ENCODE measurements at regions not wholly inside any gene's neighbourhood (a gene's known extent, or its start where the extent isn't known, plus 50 kb on each side); places are given as distances from the start of the nearest gene placed in this dataset.
A peak's percentile ranks its signal among the peaks of the same experiment; 100 is the strongest.
"Not testable (repeated sequence)": the region's sequence is repeated elsewhere in the genome, so short reads cannot be mapped to it uniquely, and the experiment has no call there.

DNA sequence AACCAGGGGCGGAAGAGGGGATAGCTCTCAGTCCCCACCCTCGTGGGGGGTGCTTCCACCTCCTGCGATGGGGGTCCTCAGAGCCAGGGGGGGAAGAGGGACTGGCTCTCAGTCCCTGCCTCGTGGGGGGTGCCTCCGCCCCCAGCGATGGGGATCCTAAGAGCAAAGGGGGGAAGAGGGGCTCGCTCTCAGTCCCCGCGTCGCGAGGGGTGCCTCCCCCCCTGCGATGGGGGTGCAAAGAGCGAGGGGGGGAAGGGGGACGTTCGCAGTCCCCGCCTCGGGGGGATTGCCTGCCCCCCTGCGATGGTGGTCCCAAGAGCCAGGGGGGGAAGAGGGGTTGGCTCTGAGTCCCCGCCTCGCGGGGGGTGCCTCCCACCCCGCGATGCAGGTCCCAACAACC lies 159.9 kb downstream of the ATP6V0E2 start:
- intact Hi-C loops (cut with DNase I); H3K36me3 ChIP-seq; H3K9me3 ChIP-seq; H3K4me3 ChIP-seq; ATAC-seq; DNase-seq; H3K27me3 ChIP-seq; H3K27ac ChIP-seq; H3K4me1 ChIP-seq: not testable (repeated sequence)

DNA sequence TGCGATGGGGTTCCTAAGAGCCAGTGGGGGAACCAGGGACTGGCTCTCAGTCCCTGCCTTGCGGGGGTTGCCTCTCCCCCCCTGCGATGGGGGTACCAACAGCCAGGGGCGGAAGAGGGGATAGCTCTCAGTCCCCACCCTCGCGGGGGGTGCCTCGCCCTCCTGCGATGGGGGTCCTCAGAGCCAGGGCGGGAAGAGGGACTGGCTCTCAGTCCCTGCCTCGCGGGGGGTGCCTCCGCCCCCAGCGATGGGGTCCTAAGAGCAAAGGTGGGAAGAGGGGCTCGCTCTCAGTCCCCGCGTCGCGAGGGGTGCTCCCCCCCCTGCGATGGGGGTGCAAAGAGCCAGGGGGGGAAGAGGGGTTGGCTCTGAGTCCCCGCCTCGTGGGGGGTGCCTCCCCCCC lies 162.0 kb downstream of the ATP6V0E2 start:
- H3K4me3 ChIP-seq; ATAC-seq; DNase-seq; H3K9me3 ChIP-seq; H3K27ac ChIP-seq; H3K27me3 ChIP-seq; H3K36me3 ChIP-seq; H3K4me1 ChIP-seq; intact Hi-C loops (cut with DNase I): not testable (repeated sequence)

DNA sequence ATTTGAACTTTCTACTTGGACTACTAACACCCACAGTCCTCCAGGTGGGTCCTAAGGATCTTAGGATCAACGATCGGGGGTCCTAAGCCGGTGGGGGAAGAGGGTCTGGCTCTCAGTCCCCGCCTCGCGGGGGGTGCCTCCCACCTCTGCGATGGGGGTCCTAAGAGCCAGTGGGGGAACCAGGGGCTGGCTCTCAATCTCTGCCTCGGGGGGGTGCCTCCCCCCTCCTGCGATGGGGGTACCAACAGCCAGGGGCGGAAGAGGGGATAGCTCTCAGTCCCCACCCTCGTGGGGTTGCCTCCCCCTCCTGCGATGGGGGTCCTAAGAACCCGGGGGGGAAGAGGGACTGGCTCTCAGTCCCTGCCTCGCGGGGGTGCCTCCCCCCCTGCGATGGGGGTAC lies 165.3 kb downstream of the ATP6V0E2 start:
- H3K36me3 ChIP-seq; H3K4me1 ChIP-seq; H3K27ac ChIP-seq; H3K4me3 ChIP-seq; intact Hi-C loops (cut with DNase I); H3K9me3 ChIP-seq; ATAC-seq; DNase-seq; H3K27me3 ChIP-seq: not testable (repeated sequence)

DNA sequence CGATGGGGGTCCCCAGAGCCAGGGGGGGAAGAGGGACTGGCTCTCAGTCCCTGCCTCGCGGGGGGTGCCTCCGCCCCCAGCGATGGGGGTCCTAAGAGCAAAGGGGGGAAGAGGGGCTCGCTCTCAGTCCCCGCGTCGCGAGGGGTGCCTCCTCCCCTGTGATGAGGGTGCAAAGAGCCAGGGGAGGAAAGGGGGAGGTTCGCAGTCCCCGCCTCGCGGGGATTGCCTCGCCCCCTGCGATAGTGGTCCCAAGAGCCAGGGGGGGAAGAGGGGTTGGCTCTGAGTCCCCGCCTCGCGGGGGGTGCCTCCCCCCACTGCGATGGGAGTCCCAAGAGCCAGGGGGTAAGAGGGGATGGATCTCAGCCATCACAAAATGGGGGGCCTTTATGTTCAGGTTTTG lies 168.5 kb downstream of the ATP6V0E2 start:
- DNase-seq; H3K4me1 ChIP-seq; H3K4me3 ChIP-seq; ATAC-seq; H3K36me3 ChIP-seq; H3K27ac ChIP-seq; intact Hi-C loops (cut with DNase I); H3K9me3 ChIP-seq: not testable (repeated sequence)
- peaks cover 0 to 13% of the 10 kb centered on the region in 2 donors for H3K27me3 ChIP-seq

DNA sequence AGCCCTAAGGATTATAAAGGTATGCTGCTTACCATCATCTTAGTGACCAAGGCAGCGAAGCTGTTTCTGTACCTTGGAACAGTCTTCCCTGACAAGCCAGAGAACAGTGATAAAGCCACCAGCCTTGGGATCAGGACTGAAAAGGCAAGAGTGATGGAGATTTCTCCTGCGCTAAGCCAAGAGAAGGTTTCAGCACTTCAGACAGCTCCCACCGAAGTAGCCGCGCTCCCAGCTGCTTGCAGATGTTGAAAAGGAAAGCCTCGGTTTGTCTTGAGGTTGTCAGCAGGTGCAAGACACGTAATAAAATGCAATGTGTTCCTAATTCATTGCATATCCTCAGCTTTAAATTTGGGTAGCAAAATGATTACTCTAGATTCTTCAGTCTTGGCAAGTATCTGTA lies 171.0 kb downstream of the ATP6V0E2 start:
- H3K27ac ChIP-seq; intact Hi-C loops (cut with DNase I); H3K4me3 ChIP-seq: not testable (repeated sequence)

DNA sequence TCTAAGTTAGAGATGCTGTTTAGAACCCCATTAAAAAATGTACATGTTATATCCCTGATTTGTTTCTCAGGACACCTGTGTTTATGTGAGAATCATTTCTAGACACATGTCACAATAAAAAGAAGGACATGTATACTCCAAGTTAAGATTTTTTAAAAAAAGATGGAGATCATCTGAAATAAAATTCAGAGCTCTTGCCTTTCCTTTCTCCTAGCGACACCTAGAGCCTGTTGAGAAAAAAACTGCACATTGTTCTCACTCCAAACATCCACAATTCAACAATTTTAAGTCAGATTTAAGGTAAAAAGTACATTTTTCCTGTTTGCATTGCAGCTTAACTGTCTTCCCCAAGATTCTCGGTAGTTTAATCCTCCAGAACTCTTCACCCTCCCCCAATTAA lies 171.8 kb downstream of the ATP6V0E2 start:
- H3K27ac ChIP-seq; H3K4me3 ChIP-seq; ATAC-seq; H3K36me3 ChIP-seq; intact Hi-C loops (cut with DNase I); H3K9me3 ChIP-seq; DNase-seq: not testable (repeated sequence)
- Histone ChIP-seq H3K27me3 (peaks cover 0 to 43% of the 10 kb centered on the region in 2 donors), H3K4me1 (peaks cover 0 to 12% of the 10 kb centered on the region in 2 donors)

More for the DNA sequence above, 171.0 kb downstream of the ATP6V0E2 start:
- not testable (repeated sequence) for H3K36me3 ChIP-seq, ATAC-seq, H3K9me3 ChIP-seq
- peaks cover 0 to 37% of the 10 kb centered on the region in 2 donors for H3K27me3 ChIP-seq
- H3K4me1 ChIP-seq, result peaks cover 0 to 12% of the 10 kb centered on the region in 2 donors
- peak in 2 of 4 donors; percentile 24 to 57 for DNase-seq

DNA sequence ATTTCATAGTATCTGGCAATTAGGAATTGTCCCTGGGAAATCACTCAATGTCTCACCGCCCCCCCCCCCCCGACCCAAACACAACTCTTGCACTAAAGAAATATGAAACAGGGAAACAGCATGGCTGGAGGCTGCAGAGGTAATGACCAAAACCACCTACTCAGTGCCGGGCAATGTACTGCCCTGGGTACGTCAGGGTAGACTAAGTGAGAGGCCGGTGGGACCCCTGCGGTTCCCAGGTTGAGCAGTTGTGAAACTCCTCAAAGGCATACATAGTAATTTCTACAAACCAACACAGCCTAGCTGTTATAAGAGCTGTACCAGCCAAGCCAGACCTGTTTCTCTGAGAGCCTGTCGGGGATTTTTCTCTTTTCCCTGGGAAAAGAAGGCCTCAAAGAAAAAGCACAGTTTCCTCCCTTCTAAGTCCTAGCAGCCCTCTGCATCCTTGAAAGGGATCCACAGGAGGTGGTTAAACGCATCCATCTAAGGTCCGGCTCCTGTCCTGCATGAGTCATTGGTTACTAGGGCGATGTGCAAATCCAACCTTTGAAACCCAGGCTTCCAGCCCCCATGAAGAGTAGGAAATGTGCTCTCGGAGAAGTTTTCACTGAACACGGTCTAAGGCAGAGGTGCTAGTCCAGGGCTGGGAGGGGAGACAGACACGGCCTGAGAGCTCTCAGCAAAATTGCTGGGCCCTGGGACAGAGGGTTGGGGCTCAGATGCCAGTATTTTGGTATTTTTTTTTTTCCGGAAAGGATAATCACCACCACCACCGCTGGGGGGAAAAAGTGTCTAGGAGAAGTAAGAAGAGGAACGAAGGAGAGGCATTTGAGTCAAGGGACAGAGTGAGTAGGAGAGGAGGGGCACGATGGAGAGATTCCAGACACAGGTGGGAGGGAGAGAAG lies 172.8 kb downstream of the ATP6V0E2 start:
- not testable (repeated sequence) for H3K9me3 ChIP-seq

DNA sequence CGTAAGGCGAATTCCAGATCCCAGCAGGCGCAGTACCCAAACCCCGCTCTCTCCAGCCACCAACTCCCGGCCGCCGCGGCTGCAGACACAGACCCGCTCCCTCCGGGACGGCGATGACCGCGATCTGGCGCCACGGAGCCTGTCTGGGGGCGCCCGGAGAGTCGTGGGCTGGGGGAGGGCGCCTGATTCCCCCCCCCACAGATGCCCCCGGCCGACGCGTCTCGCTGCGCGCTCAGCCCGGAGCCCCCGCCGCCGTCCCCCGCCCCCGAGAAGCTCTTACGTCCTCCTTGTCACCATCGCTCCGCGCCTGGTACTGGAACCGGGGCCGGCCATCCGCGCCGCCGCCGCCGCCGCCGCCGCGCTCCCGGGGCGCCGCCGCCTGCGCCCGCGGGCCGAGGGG lies 173.6 kb downstream of the ATP6V0E2 start:
- intact Hi-C loops (cut with DNase I); DNase-seq; ATAC-seq; H3K9me3 ChIP-seq; H3K27ac ChIP-seq; H3K36me3 ChIP-seq: not testable (repeated sequence)
- Histone ChIP-seq H3K4me1 (peaks cover 0 to 12% of the 10 kb centered on the region in 2 donors), H3K27me3 (peaks cover 0 to 44% of the 10 kb centered on the region in 2 donors), H3K4me3 (peak overlapping the region in 1 of 2 donors; percentile 34)

More for the DNA sequence above, 172.8 kb downstream of the ATP6V0E2 start:
- H3K36me3 ChIP-seq; H3K27ac ChIP-seq; DNase-seq; H3K4me3 ChIP-seq; intact Hi-C loops (cut with DNase I); ATAC-seq: not testable (repeated sequence)
- Histone ChIP-seq H3K4me1 (peaks cover 0 to 12% of the 10 kb centered on the region in 2 donors), H3K27me3 (peaks cover 0 to 44% of the 10 kb centered on the region in 2 donors)

DNA sequence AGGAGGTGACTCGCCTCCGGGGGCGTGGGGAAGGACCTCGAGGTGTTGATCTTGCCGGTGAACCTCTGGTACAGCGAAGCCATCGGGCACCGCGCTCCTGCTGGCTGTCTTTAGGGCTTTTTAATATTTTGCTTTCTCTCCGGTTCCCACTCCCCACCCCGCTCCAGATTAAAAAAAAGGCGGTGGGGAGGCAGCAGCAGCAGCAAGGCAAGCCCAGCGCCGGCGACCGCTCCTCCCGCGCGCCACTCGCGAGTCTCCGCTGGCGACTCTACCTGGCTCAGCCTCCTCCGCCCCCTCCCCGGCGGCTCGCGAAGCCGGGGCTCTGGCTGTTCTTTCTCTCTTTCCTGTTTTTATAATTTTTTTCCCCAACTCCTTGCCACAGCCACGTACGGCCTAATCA lies 174.0 kb downstream of the ATP6V0E2 start:
- H3K27ac ChIP-seq; H3K36me3 ChIP-seq; H3K9me3 ChIP-seq; intact Hi-C loops (cut with DNase I): not testable (repeated sequence)
- Histone ChIP-seq H3K4me3 (peak overlapping the region; percentile 25 to 34), H3K4me1 (peaks cover 0 to 12% of the 10 kb centered on the region in 2 donors), H3K27me3 (peaks cover 0 to 44% of the 10 kb centered on the region in 2 donors)
- DNase-seq (peak in 1 of 4 donors; percentile 2), ATAC-seq (peak; percentile 9)

DNA sequence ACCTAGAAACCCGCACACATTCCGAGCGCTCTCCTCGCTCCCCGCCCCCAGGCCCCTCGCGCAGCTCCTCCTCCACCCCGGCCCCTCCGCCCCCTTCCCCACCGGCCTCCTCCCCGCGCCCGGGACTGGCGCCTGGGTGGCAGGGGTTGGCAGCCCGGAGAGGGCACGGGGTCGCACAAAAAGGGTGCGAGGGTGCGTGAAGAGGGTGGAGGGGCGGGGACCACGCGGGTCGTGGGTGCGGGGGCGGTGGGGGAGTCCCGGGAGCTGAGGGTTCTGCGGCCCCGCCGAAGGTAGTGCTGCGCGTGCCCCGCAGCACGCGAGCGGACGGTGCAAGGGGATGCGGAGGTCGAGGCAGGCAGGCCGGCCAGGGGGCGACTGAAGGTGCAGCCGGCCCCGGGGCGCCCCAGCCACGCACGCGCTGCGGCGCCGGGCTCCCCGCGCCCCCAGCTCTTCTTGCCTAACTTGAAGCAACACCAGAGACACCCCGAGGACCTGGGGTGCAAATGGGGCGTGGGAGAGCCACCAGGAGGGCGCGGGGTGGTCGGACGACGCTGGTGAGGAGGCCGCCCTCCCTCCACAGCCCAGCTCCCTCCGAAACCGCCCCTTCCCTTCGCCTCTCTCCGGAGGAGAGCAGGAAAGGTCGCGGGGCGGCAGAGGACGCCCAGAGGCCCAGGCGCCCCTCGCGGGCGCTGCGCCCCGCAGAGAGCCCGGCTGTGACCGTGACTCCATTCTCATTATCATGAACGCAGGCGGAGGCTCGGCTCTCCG lies 174.7 kb downstream of the ATP6V0E2 start:
- Histone ChIP-seq H3K4me1 (peaks cover 0 to 12% of the 10 kb centered on the region in 2 donors), H3K27me3 (peaks cover 0 to 44% of the 10 kb centered on the region in 2 donors), H3K4me3 (peak overlapping the region; percentile 25 to 34)
- H3K9me3 ChIP-seq; H3K27ac ChIP-seq; H3K36me3 ChIP-seq; intact Hi-C loops (cut with DNase I): not testable (repeated sequence)
- DNase-seq (peak in 1 of 4 donors; percentile 3), ATAC-seq (peak; percentile 45)

DNA sequence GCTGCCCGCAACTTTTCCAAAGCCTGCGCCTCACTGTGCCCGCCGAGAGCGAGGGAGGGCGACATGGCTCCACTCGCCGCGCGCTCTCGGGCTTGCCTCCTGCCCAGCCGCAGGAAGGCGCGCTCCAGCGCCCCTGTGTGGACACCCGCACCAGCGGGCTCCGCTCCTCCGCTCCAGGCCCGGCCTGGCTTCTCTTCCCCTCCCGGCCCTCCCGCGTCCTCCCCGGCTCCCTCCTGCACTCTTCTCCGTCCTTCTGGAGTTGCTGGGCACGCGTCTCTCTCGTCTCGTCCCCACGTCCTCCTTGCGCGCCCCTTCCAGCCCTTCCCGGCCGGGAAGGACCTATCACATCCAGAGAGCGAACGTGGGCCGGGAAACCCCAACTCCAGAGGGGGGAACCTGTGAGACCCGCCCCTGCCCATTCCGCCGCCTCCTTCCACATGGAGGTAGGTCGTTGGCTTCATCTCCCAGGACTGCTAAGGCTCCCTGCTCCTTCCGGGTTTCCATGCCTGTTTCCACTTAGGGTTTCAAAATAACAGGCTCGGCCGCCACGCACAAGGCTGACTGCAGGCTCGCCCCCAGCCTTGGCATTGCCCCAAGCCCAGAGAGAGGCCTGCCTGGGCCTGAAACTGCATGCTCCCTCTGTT lies 175.4 kb downstream of the ATP6V0E2 start:
- intact Hi-C loops (cut with DNase I), result not testable (repeated sequence)
- peak overlapping the region in 1 of 2 donors; percentile 34 for H3K4me3 ChIP-seq

DNA sequence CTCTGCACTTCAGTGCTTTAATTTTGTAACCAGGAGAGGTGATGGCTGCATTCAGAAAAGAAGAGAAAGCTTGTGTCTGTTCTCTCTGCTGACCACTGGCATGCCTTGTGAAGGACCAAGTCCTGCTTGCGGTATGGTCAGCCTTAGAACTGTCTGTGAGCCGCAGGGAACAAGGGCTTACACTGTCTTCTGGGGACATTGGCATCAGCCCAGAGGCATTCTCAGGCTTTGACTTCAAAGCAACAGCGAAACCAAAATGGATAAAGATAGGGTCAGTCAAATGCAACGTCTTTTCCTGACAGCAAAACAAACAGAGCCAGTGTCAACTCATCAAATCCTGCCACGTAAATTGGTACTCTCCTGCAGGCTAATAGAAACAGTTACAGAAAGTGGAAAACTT lies 179.6 kb downstream of the ATP6V0E2 start:
- H3K9me3 ChIP-seq; ATAC-seq; H3K27ac ChIP-seq; intact Hi-C loops (cut with DNase I); H3K4me1 ChIP-seq; H3K4me3 ChIP-seq; DNase-seq; H3K36me3 ChIP-seq: not testable (repeated sequence)
- peaks cover 0 to 21% of the 10 kb centered on the region in 2 donors for H3K27me3 ChIP-seq

More for the DNA sequence above, 175.4 kb downstream of the ATP6V0E2 start:
- ATAC-seq (peak; percentile 96), DNase-seq (peak in 3 of 4 donors; percentile 9 to 80 (median 20))
- peaks cover 0 to 12% of the 10 kb centered on the region in 2 donors for H3K4me1 ChIP-seq
- not testable (repeated sequence) for H3K9me3 ChIP-seq, H3K27ac ChIP-seq, H3K36me3 ChIP-seq
- peaks cover 0 to 44% of the 10 kb centered on the region in 2 donors for H3K27me3 ChIP-seq
